ENCODE measurements at regions not wholly inside any gene's neighbourhood (a gene's known extent, or its start where the extent isn't known, plus 50 kb on each side); places are given as distances from the start of the nearest gene placed in this dataset.

- CTCF ChIA-PET, result interaction anchor here (1.3 kb wide), 1 partner anchor 13 kb away, joined by 4 read pairs; no protein-coding TSS in a partner anchor
- H3K27me3 ChIP-seq (replicated peaks in 1 of 2; ENCODE audit: control insufficient read depth in 2 of 2, insufficient read depth in 2 of 2, low read length in 1 of 2), result no peaks in the 10 kb centered on the region
- H2AFZ ChIP-seq (ENCODE audit: control insufficient read depth, low read depth, low read length), result no peak overlapping the region
- RAD21 ChIA-PET (ENCODE audit: unreplicated experiment), result interaction anchor here (1.1 kb wide), 1 partner anchor 53 kb away, joined by 3 read pairs; no protein-coding TSS in a partner anchor
- no peak overlapping the region for H3K4me3 ChIP-seq
- DNase-seq (ENCODE audit: low read depth, low spot score), result no peak
- in situ Hi-C loops (cut with MboI), result no loop called here
- no peaks in the 10 kb centered on the region for H3K79me2 ChIP-seq (ENCODE audit: control insufficient read depth, insufficient read depth, low read length)
- H3K4me2 ChIP-seq (ENCODE audit: control insufficient read depth, insufficient read depth), result no peak overlapping the region
- SMC1A ChIA-PET (ENCODE audit: uncharacterized antibody, unreplicated experiment), result no interaction called here
- no peaks in the 10 kb centered on the region for H4K20me1 ChIP-seq (ENCODE audit: control insufficient read depth, insufficient read depth)
- POLR2A ChIA-PET, result no interaction called here
- no TSS peak for BruUV-seq (replicated peaks)
- H3K36me3 ChIP-seq (ENCODE audit: control insufficient read depth in 2 of 2, insufficient read depth in 2 of 2, low read length in 1 of 2), result no peaks in the 10 kb centered on the region
- H3K9me3 ChIP-seq (replicated peaks; ENCODE audit: control insufficient read depth, insufficient read depth, low read length), result peaks cover 3% of the 10 kb centered on the region; the same call in 2 of the 3 replicates
- intact Hi-C loops (cut with micrococcal nuclease; ENCODE audit: unreplicated experiment), result no loop called here
- no peak for ATAC-seq
- H3K9ac ChIP-seq (ENCODE audit: control insufficient read depth, insufficient read depth, low read length), result no peak overlapping the region
- 100% methylated on average over 1 of the region's 1 CpG for WGBS (ENCODE audit: insufficient coverage, insufficient replicate concordance, low lambda C conversion rate, missing lambda C conversion rate)
- FAIRE-seq, result no peak
- H3K4me1 ChIP-seq (ENCODE audit: control insufficient read depth, insufficient read depth, low read length), result no peaks in the 10 kb centered on the region
- no peak overlapping the region for H3K27ac ChIP-seq (ENCODE audit: control insufficient read depth, insufficient read depth)
- TF ChIP-seq, protein P1, sequence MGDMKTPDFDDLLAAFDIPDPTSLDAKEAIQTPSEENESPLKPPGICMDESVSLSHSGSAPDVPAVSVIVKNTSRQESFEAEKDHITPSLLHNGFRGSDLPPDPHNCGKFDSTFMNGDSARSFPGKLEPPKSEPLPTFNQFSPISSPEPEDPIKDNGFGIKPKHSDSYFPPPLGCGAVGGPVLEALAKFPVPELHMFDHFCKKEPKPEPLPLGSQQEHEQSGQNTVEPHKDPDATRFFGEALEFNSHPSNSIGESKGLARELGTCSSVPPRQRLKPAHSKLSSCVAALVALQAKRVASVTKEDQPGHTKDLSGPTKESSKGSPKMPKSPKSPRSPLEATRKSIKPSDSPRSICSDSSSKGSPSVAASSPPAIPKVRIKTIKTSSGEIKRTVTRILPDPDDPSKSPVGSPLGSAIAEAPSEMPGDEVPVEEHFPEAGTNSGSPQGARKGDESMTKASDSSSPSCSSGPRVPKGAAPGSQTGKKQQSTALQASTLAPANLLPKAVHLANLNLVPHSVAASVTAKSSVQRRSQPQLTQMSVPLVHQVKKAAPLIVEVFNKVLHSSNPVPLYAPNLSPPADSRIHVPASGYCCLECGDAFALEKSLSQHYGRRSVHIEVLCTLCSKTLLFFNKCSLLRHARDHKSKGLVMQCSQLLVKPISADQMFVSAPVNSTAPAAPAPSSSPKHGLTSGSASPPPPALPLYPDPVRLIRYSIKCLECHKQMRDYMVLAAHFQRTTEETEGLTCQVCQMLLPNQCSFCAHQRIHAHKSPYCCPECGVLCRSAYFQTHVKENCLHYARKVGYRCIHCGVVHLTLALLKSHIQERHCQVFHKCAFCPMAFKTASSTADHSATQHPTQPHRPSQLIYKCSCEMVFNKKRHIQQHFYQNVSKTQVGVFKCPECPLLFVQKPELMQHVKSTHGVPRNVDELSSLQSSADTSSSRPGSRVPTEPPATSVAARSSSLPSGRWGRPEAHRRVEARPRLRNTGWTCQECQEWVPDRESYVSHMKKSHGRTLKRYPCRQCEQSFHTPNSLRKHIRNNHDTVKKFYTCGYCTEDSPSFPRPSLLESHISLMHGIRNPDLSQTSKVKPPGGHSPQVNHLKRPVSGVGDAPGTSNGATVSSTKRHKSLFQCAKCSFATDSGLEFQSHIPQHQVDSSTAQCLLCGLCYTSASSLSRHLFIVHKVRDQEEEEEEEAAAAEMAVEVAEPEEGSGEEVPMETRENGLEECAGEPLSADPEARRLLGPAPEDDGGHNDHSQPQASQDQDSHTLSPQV (IDR thresholded peaks at IDR 0.05), result no peak
- TF ChIP-seq TCF3 (IDR thresholded peaks at IDR 0.05; ENCODE audit: borderline replicate concordance, insufficient read depth, low read depth, low read length) (no peak), SREBF1 (IDR thresholded peaks at IDR 0.05; ENCODE audit: low read length) (no peak), ZBED1 (IDR thresholded peaks at IDR 0.05; ENCODE audit: borderline replicate concordance) (no peak), RFX5 (IDR thresholded peaks at IDR 0.05; ENCODE audit: low read depth, low read length) (no peak), ZNF274 (IDR thresholded peaks at IDR 0.05; ENCODE audit: insufficient read depth, insufficient read length) (no peak), MTA2 (IDR thresholded peaks at IDR 0.05; ENCODE audit: low read depth) (no peak), IKZF2 (IDR thresholded peaks at IDR 0.05) (no peak), FOXK2 (IDR thresholded peaks at IDR 0.05) (no peak), SMARCA5 (IDR thresholded peaks at IDR 0.05) (no peak), FOXM1 (IDR thresholded peaks at IDR 0.05; ENCODE audit: low read depth, low read length) (no peak), FOS (IDR thresholded peaks at IDR 0.05; ENCODE audit: borderline replicate concordance, extremely low read depth, insufficient read length) (no peak), ZZZ3 (IDR thresholded peaks at IDR 0.05; ENCODE audit: control insufficient read depth, insufficient read length, low read depth) (no peak), MYC (IDR thresholded peaks at IDR 0.05; ENCODE audit: insufficient read depth, insufficient read length, insufficient replicate concordance, low read length, severe bottlenecking) (no peak), ATF3 (IDR thresholded peaks at IDR 0.05; ENCODE audit: borderline replicate concordance, extremely low read depth, low read depth, low read length) (no peak), MYB (IDR thresholded peaks at IDR 0.05; ENCODE audit: borderline replicate concordance, low read depth, low read length) (no peak)
- TF ChIP-seq, protein P2, sequence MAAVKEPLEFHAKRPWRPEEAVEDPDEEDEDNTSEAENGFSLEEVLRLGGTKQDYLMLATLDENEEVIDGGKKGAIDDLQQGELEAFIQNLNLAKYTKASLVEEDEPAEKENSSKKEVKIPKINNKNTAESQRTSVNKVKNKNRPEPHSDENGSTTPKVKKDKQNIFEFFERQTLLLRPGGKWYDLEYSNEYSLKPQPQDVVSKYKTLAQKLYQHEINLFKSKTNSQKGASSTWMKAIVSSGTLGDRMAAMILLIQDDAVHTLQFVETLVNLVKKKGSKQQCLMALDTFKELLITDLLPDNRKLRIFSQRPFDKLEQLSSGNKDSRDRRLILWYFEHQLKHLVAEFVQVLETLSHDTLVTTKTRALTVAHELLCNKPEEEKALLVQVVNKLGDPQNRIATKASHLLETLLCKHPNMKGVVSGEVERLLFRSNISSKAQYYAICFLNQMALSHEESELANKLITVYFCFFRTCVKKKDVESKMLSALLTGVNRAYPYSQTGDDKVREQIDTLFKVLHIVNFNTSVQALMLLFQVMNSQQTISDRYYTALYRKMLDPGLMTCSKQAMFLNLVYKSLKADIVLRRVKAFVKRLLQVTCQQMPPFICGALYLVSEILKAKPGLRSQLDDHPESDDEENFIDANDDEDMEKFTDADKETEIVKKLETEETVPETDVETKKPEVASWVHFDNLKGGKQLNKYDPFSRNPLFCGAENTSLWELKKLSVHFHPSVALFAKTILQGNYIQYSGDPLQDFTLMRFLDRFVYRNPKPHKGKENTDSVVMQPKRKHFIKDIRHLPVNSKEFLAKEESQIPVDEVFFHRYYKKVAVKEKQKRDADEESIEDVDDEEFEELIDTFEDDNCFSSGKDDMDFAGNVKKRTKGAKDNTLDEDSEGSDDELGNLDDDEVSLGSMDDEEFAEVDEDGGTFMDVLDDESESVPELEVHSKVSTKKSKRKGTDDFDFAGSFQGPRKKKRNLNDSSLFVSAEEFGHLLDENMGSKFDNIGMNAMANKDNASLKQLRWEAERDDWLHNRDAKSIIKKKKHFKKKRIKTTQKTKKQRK (IDR thresholded peaks at IDR 0.05; ENCODE audit: low read depth, low read length), result no peak
- TF ChIP-seq, protein P3, sequence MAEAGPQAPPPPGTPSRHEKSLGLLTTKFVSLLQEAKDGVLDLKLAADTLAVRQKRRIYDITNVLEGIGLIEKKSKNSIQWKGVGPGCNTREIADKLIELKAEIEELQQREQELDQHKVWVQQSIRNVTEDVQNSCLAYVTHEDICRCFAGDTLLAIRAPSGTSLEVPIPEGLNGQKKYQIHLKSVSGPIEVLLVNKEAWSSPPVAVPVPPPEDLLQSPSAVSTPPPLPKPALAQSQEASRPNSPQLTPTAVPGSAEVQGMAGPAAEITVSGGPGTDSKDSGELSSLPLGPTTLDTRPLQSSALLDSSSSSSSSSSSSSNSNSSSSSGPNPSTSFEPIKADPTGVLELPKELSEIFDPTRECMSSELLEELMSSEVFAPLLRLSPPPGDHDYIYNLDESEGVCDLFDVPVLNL (IDR thresholded peaks at IDR 0.05; ENCODE audit: low read depth, low read length), result no peak
Measured at GRCh38 chr10:88170628-88171027, 307.2 kb downstream of the PTEN start.

Measured in GM12878 (cell line).